Stimulated activated naive CD8-positive, alpha-beta T cell treated with anti-CD3 and anti-CD28 coated beads, Interleukin-15, Interleukin-2, amounts not matched to agents 100 ng/mL and 50 ng/mL, for 24 hours (primary cell): ENCODE measurements at regions not wholly inside any gene's neighbourhood (a gene's known extent, or its start where the extent isn't known, plus 50 kb on each side); places are given as distances from the start of the nearest gene placed in this dataset.
"Not testable (repeated sequence)": the region's sequence is repeated elsewhere in the genome, so short reads cannot be mapped to it uniquely, and the experiment has no call there.

Experiments
- H3K27ac Mint-ChIP-seq: one replicate; pipeline ENCODE4 v1.8.0; 2021; ENCODE audit warnings: mild to moderate bottlenecking, mixed read lengths
- H3K27me3 Mint-ChIP-seq: one replicate; pipeline ENCODE4 v1.8.0; 2021; ENCODE audit warnings: mixed read lengths
- H3K36me3 Mint-ChIP-seq: one replicate; pipeline ENCODE4 v1.8.0; 2021; ENCODE audit warnings: low read depth, mixed read lengths
- H3K4me1 Mint-ChIP-seq: one replicate; pipeline ENCODE4 v1.8.0; 2021; ENCODE audit warnings: low read depth, mixed read lengths
- H3K4me3 Mint-ChIP-seq: one replicate; pipeline ENCODE4 v1.8.0; 2021; ENCODE audit warnings: mild to moderate bottlenecking, mixed read lengths
- H3K9me3 Mint-ChIP-seq: one replicate; pipeline ENCODE4 v1.8.0; 2021; ENCODE audit warnings: mixed read lengths

- Mint-ChIP-seq H3K4me3 (no peak overlapping the region), H3K4me1 (no peaks in the 10 kb centered on the region), H3K9me3 (peaks cover 5% of the 10 kb centered on the region), H3K36me3 (no peaks in the 10 kb centered on the region), H3K27ac (no peak overlapping the region), H3K27me3 (no peaks in the 10 kb centered on the region)
Observed at GRCh38 chr4:31234901-31235300, 514.7 kb downstream of the PCDH7 start.

- no peaks in the 10 kb centered on the region for H3K27me3 Mint-ChIP-seq
- peaks cover 2% of the 10 kb centered on the region for H3K9me3 Mint-ChIP-seq
- no peak overlapping the region for H3K27ac Mint-ChIP-seq
- H3K4me1 Mint-ChIP-seq = no peaks in the 10 kb centered on the region
- no peak overlapping the region for H3K4me3 Mint-ChIP-seq
- H3K36me3 Mint-ChIP-seq = no peaks in the 10 kb centered on the region
Observed at GRCh38 chr4:31236020-31236638, 516.0 kb downstream of the PCDH7 start.

- H3K4me1 Mint-ChIP-seq = no peaks in the 10 kb centered on the region
- H3K36me3 Mint-ChIP-seq = no peaks in the 10 kb centered on the region
- H3K4me3 Mint-ChIP-seq = no peak overlapping the region
- peaks cover 2% of the 10 kb centered on the region for H3K9me3 Mint-ChIP-seq
- H3K27me3 Mint-ChIP-seq = no peaks in the 10 kb centered on the region
- H3K27ac Mint-ChIP-seq = no peak overlapping the region
Observed at GRCh38 chr4:31236639-31237173, 516.5 kb downstream of the PCDH7 start.

GRCh38 chr4:31237233-31237632 lies 517.1 kb downstream of the PCDH7 start:
- Mint-ChIP-seq H3K36me3 (no peaks in the 10 kb centered on the region), H3K4me3 (no peak overlapping the region), H3K27me3 (no peaks in the 10 kb centered on the region), H3K9me3 (peaks cover 2% of the 10 kb centered on the region), H3K27ac (no peak overlapping the region), H3K4me1 (no peaks in the 10 kb centered on the region)

- no peaks in the 10 kb centered on the region for H3K27me3 Mint-ChIP-seq
- no peak overlapping the region for H3K4me3 Mint-ChIP-seq
- no peak overlapping the region for H3K27ac Mint-ChIP-seq
- H3K36me3 Mint-ChIP-seq = no peaks in the 10 kb centered on the region
- H3K9me3 Mint-ChIP-seq = peaks cover 8% of the 10 kb centered on the region
- H3K4me1 Mint-ChIP-seq = no peaks in the 10 kb centered on the region
Observed at GRCh38 chr4:31239886-31240285, 519.7 kb downstream of the PCDH7 start.

- no peak overlapping the region for H3K27ac Mint-ChIP-seq
- H3K9me3 Mint-ChIP-seq = peaks cover 15% of the 10 kb centered on the region
- no peaks in the 10 kb centered on the region for H3K36me3 Mint-ChIP-seq
- H3K4me3 Mint-ChIP-seq = no peak overlapping the region
- no peaks in the 10 kb centered on the region for H3K4me1 Mint-ChIP-seq
- no peaks in the 10 kb centered on the region for H3K27me3 Mint-ChIP-seq
Observed at GRCh38 chr4:31241504-31242106, 521.4 kb downstream of the PCDH7 start.

- H3K27me3 Mint-ChIP-seq = no peaks in the 10 kb centered on the region
- no peak overlapping the region for H3K4me3 Mint-ChIP-seq
- no peaks in the 10 kb centered on the region for H3K4me1 Mint-ChIP-seq
- H3K36me3 Mint-ChIP-seq = no peaks in the 10 kb centered on the region
- peaks cover 20% of the 10 kb centered on the region for H3K9me3 Mint-ChIP-seq
- H3K27ac Mint-ChIP-seq = no peak overlapping the region
Observed at GRCh38 chr4:31246856-31247255, 526.7 kb downstream of the PCDH7 start.

- no peaks in the 10 kb centered on the region for H3K4me1 Mint-ChIP-seq
- H3K36me3 Mint-ChIP-seq = no peaks in the 10 kb centered on the region
- no peaks in the 10 kb centered on the region for H3K27me3 Mint-ChIP-seq
- H3K9me3 Mint-ChIP-seq = peaks cover 10% of the 10 kb centered on the region
- H3K27ac Mint-ChIP-seq = no peak overlapping the region
- H3K4me3 Mint-ChIP-seq = no peak overlapping the region
Observed at GRCh38 chr4:31259119-31259518, 539.0 kb downstream of the PCDH7 start.

GRCh38 chr4:31261632-31262031 lies 541.5 kb downstream of the PCDH7 start:
- Mint-ChIP-seq H3K36me3 (no peaks in the 10 kb centered on the region), H3K9me3 (peaks cover 6% of the 10 kb centered on the region), H3K4me3 (no peak overlapping the region), H3K27ac (no peak overlapping the region), H3K4me1 (no peaks in the 10 kb centered on the region), H3K27me3 (no peaks in the 10 kb centered on the region)

GRCh38 chr4:31266094-31266493 lies 545.9 kb downstream of the PCDH7 start:
- not testable (repeated sequence) for H3K27ac Mint-ChIP-seq

GRCh38 chr4:31272331-31273061 lies 552.3 kb downstream of the PCDH7 start:
- peaks cover 6% of the 10 kb centered on the region for H3K9me3 Mint-ChIP-seq
- H3K36me3 Mint-ChIP-seq = no peaks in the 10 kb centered on the region
- no peaks in the 10 kb centered on the region for H3K4me1 Mint-ChIP-seq

More at GRCh38 chr4:31266094-31266493, 545.9 kb downstream of the PCDH7 start:
- not testable (repeated sequence) for H3K4me1 Mint-ChIP-seq, H3K27me3 Mint-ChIP-seq, H3K36me3 Mint-ChIP-seq, H3K4me3 Mint-ChIP-seq, H3K9me3 Mint-ChIP-seq

GRCh38 chr4:31275906-31276305 lies 555.7 kb downstream of the PCDH7 start:
- Mint-ChIP-seq H3K27me3 (no peaks in the 10 kb centered on the region), H3K4me1 (no peaks in the 10 kb centered on the region), H3K4me3 (no peak overlapping the region), H3K36me3 (no peaks in the 10 kb centered on the region), H3K9me3 (no peaks in the 10 kb centered on the region), H3K27ac (no peak overlapping the region)

More at GRCh38 chr4:31272331-31273061, 552.3 kb downstream of the PCDH7 start:
- Mint-ChIP-seq H3K4me3 (no peak overlapping the region), H3K27ac (no peak overlapping the region), H3K27me3 (no peaks in the 10 kb centered on the region)

GRCh38 chr4:31283679-31284078 lies 563.5 kb downstream of the PCDH7 start:
- H3K4me3 Mint-ChIP-seq = no peak overlapping the region
- H3K9me3 Mint-ChIP-seq = peaks cover 4% of the 10 kb centered on the region
- H3K27me3 Mint-ChIP-seq = no peaks in the 10 kb centered on the region
- no peak overlapping the region for H3K27ac Mint-ChIP-seq
- H3K36me3 Mint-ChIP-seq = no peaks in the 10 kb centered on the region
- H3K4me1 Mint-ChIP-seq = no peaks in the 10 kb centered on the region

GRCh38 chr4:31290836-31291235 lies 570.7 kb downstream of the PCDH7 start:
- Mint-ChIP-seq H3K27ac (no peak overlapping the region), H3K9me3 (peaks cover 7% of the 10 kb centered on the region), H3K27me3 (no peaks in the 10 kb centered on the region), H3K4me3 (no peak overlapping the region), H3K36me3 (no peaks in the 10 kb centered on the region), H3K4me1 (no peaks in the 10 kb centered on the region)

GRCh38 chr4:31291238-31291637 lies 571.1 kb downstream of the PCDH7 start:
- Mint-ChIP-seq H3K4me1 (no peaks in the 10 kb centered on the region), H3K27ac (no peak overlapping the region), H3K9me3 (peaks cover 7% of the 10 kb centered on the region), H3K27me3 (no peaks in the 10 kb centered on the region), H3K36me3 (no peaks in the 10 kb centered on the region), H3K4me3 (no peak overlapping the region)
